PC-9 (cell line): ENCODE measurements at regions not wholly inside any gene's neighbourhood (a gene's known extent, or its start where the extent isn't known, plus 50 kb on each side); places are given as distances from the start of the nearest gene placed in this dataset.
"Not testable (repeated sequence)": the region's sequence is repeated elsewhere in the genome, so short reads cannot be mapped to it uniquely, and the experiment has no call there.

Experiments
- BruUV-seq: library from RNA; stranded (reverse); fragments of 400-500 nt; replicated peaks from 2 replicates; lab custom pipeline; 2021; lab: Mats Ljungman, UMichigan
- CTCF ChIA-PET: fragments of 300-600 bp; sonication (Branson Sonifier 250); formaldehyde crosslinking; loops from one replicate; lab custom pipeline; 2022; ENCODE audit warnings: antibody characterized with exemption; lab: Charles Lee
- POLR2A ChIA-PET: fragments of 300-600 bp; sonication (Branson Sonifier 250); formaldehyde crosslinking; loops from one replicate; lab custom pipeline; 2022; ENCODE audit warnings: antibody characterized with exemption; ENCODE audit not compliant: unreplicated experiment; lab: Charles Lee
- DNase-seq, 2 experiments: peaks; one replicate each; pipeline versions ENCODE4 v3.0.0 to v3.0.0-alpha.2; 2015 to 2022; ENCODE audit warnings: mixed read lengths in 1 of 2
- H2AFZ ChIP-seq: fragments of 200-600 bp; sonication (generic); 2 replicates; pipeline ENCODE4 v1.8.1; 2017; ENCODE audit warnings: antibody characterized with exemption
- H3F3A ChIP-seq: fragments of 200-600 bp; sonication (generic); 2 replicates; pipeline ENCODE4 v1.8.1; 2017; ENCODE audit warnings: antibody characterized with exemption, mild to moderate bottlenecking, low read depth; ENCODE audit not compliant: insufficient read depth
- H3K27ac ChIP-seq: fragments of 200-600 bp; sonication (generic); 2 replicates; pipeline ENCODE4 v1.6.1; 2016; ENCODE audit warnings: mixed run types
- H3K27me3 ChIP-seq: fragments of 200-600 bp; sonication (generic); 2 replicates; pipeline ENCODE4 v1.6.1; 2016; ENCODE audit warnings: low read depth, mixed run types; ENCODE audit not compliant: insufficient read depth
- H3K36me3 ChIP-seq: fragments of 200-600 bp; sonication (generic); 2 replicates; pipeline ENCODE4 v1.6.1; 2016; ENCODE audit warnings: low read depth, mixed run types
- H3K4me1 ChIP-seq: fragments of 200-600 bp; sonication (generic); replicated peaks from 2 replicates; pipeline ENCODE4 v1.6.1; 2016; ENCODE audit warnings: mixed run types; ENCODE audit not compliant: insufficient read depth
- H3K4me2 ChIP-seq: fragments of 200-600 bp; sonication (generic); 2 replicates; pipeline ENCODE4 v1.6.1; 2017; ENCODE audit warnings: mixed run types
- H3K4me3 ChIP-seq: fragments of 200-600 bp; sonication (generic); 2 replicates; pipeline ENCODE4 v1.6.1; 2016; ENCODE audit warnings: mixed run types
- H3K79me2 ChIP-seq: fragments of 200-600 bp; sonication (generic); 2 replicates; pipeline ENCODE4 v1.6.1; 2017; ENCODE audit warnings: low read depth, mixed run types
- H3K9me2 ChIP-seq: fragments of 200-600 bp; sonication (generic); 2 replicates; pipeline ENCODE4 v1.8.1; 2017; ENCODE audit warnings: mild to moderate bottlenecking; ENCODE audit not compliant: insufficient read depth
- H3K9me3 ChIP-seq: fragments of 200-600 bp; sonication (generic); 2 replicates; pipeline ENCODE4 v1.8.1; 2016; ENCODE audit warnings: low read depth; ENCODE audit not compliant: insufficient read depth
- H4K20me1 ChIP-seq: fragments of 200-600 bp; sonication (generic); 2 replicates; pipeline ENCODE4 v1.8.1; 2017; ENCODE audit not compliant: insufficient read depth
- intact Hi-C: fragments of 100-400 bp; cut with micrococcal nuclease; formaldehyde crosslinking; loops from one replicate; pipeline ENCODE4 v1.10.0; 2022; ENCODE audit not compliant: unreplicated experiment

- not testable (repeated sequence) for BruUV-seq, H4K20me1 ChIP-seq, DNase-seq
These were observed 104.3 kb upstream of the ZNF519 start for GRCh38 chr18:14236356-14237048.

GRCh38 chr18:14225286-14225679 is 93.0 kb upstream of the ZNF519 start:
- H3K4me1 ChIP-seq, H3K36me3 ChIP-seq, H3K4me3 ChIP-seq, H3K79me2 ChIP-seq, H3K9me3 ChIP-seq, H3K27ac ChIP-seq, H2AFZ ChIP-seq, POLR2A ChIA-PET, H3K27me3 ChIP-seq, intact Hi-C loops, H4K20me1 ChIP-seq, BruUV-seq, H3F3A ChIP-seq, CTCF ChIA-PET, H3K4me2 ChIP-seq, H3K9me2 ChIP-seq, DNase-seq: not testable (repeated sequence)

More at GRCh38 chr18:14236356-14237048, 104.3 kb upstream of the ZNF519 start:
- POLR2A ChIA-PET, H3K9me3 ChIP-seq, H3K4me2 ChIP-seq, H3K4me1 ChIP-seq, H3K79me2 ChIP-seq, CTCF ChIA-PET, H3F3A ChIP-seq, H3K27me3 ChIP-seq, H3K27ac ChIP-seq, H3K9me2 ChIP-seq, H3K36me3 ChIP-seq, H3K4me3 ChIP-seq, intact Hi-C loops, H2AFZ ChIP-seq: not testable (repeated sequence)

GRCh38 chr18:14224551-14225285 is 92.5 kb upstream of the ZNF519 start:
- H4K20me1 ChIP-seq, CTCF ChIA-PET, H3K9me3 ChIP-seq, H3K27ac ChIP-seq, H3K4me3 ChIP-seq, H3K36me3 ChIP-seq, H3K4me1 ChIP-seq, H3K4me2 ChIP-seq, H3F3A ChIP-seq, intact Hi-C loops, H2AFZ ChIP-seq, H3K79me2 ChIP-seq, H3K9me2 ChIP-seq, BruUV-seq, POLR2A ChIA-PET, DNase-seq, H3K27me3 ChIP-seq: not testable (repeated sequence)

GRCh38 chr18:14223919-14224318 is 91.7 kb upstream of the ZNF519 start:
- DNase-seq, H3K4me1 ChIP-seq, H3K79me2 ChIP-seq, H3F3A ChIP-seq, intact Hi-C loops, H3K9me3 ChIP-seq, H3K36me3 ChIP-seq, H3K4me3 ChIP-seq, H3K9me2 ChIP-seq, H3K4me2 ChIP-seq, BruUV-seq, H2AFZ ChIP-seq, POLR2A ChIA-PET, CTCF ChIA-PET, H3K27me3 ChIP-seq, H3K27ac ChIP-seq, H4K20me1 ChIP-seq: not testable (repeated sequence)

GRCh38 chr18:14223231-14223822 is 91.1 kb upstream of the ZNF519 start:
- CTCF ChIA-PET, H3K27me3 ChIP-seq, H2AFZ ChIP-seq, intact Hi-C loops, DNase-seq, H3K9me2 ChIP-seq, H3K9me3 ChIP-seq, H3K36me3 ChIP-seq, H4K20me1 ChIP-seq, H3K4me1 ChIP-seq, POLR2A ChIA-PET, H3K27ac ChIP-seq, H3K79me2 ChIP-seq, H3F3A ChIP-seq, H3K4me3 ChIP-seq, H3K4me2 ChIP-seq, BruUV-seq: not testable (repeated sequence)

GRCh38 chr18:14222354-14223221 is 90.4 kb upstream of the ZNF519 start:
- CTCF ChIA-PET, H3K27me3 ChIP-seq, H3K9me2 ChIP-seq, BruUV-seq, H3K9me3 ChIP-seq, H3K27ac ChIP-seq, H3F3A ChIP-seq, POLR2A ChIA-PET, H4K20me1 ChIP-seq, H3K36me3 ChIP-seq, H3K4me3 ChIP-seq, H3K4me1 ChIP-seq, DNase-seq, H3K79me2 ChIP-seq, H2AFZ ChIP-seq, H3K4me2 ChIP-seq, intact Hi-C loops: not testable (repeated sequence)
